ENCODE measurements at regions not wholly inside any gene's neighbourhood (a gene's known extent, or its start where the extent isn't known, plus 50 kb on each side); places are given as distances from the start of the nearest gene placed in this dataset.

DNA sequence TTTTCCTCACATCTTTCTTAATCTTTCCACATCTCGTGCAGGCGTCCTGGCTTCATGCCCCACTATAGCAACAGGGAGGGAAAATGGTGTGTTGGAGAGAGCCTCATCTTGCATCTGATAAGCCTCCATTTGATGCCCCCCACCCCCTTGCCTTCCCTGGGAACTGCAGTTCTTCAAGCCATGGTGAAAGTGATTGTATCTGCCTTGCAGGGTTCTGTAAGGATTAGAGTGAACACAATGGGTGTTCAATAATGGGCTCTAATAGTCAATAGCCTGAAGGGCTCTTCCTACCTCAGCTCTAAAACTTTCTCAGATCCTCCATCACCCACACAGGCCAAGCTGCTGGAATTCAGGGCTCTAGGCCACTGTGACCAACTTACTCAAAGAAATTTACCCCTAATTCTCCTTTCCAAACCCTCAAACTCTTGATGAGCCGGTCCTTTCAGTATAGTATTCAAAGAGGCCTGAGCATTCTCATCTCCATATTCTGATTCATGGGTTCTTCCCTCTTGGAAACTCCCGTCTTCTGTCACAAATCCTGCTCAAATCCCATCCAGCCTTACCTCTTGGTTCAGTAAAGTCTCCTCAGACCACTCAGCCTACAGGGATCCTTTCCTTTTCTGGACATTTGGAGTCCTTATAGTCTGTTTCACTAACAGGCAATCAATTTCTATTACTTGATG, 128.3 kb upstream of the TRIM2 start:
- Histone ChIP-seq H3K4me1 (replicated peaks in 1 of 2) (no peaks in the 10 kb centered on the region), H3K27ac (no peak overlapping the region), H3K36me3 (replicated peaks in 1 of 2) (no peaks in the 10 kb centered on the region), H3K9me3 (replicated peaks in 1 of 3) (no peaks in the 10 kb centered on the region), H3K4me3 (no peak overlapping the region), H3K27me3 (no peaks in the 10 kb centered on the region)
- TF ChIP-seq, protein P1, sequence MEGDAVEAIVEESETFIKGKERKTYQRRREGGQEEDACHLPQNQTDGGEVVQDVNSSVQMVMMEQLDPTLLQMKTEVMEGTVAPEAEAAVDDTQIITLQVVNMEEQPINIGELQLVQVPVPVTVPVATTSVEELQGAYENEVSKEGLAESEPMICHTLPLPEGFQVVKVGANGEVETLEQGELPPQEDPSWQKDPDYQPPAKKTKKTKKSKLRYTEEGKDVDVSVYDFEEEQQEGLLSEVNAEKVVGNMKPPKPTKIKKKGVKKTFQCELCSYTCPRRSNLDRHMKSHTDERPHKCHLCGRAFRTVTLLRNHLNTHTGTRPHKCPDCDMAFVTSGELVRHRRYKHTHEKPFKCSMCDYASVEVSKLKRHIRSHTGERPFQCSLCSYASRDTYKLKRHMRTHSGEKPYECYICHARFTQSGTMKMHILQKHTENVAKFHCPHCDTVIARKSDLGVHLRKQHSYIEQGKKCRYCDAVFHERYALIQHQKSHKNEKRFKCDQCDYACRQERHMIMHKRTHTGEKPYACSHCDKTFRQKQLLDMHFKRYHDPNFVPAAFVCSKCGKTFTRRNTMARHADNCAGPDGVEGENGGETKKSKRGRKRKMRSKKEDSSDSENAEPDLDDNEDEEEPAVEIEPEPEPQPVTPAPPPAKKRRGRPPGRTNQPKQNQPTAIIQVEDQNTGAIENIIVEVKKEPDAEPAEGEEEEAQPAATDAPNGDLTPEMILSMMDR (IDR thresholded peaks at IDR 0.05), result no peak
- TF ChIP-seq POLR2A (IDR thresholded peaks at IDR 0.05), result no peak
- DNase-seq, result no peak
- intact Hi-C loops (cut with DNase I), result no loop called here
- WGBS, 4 donors, result 82 to 92% (median 86%) methylated on average over 4 of the region's 4 CpGs

DNA sequence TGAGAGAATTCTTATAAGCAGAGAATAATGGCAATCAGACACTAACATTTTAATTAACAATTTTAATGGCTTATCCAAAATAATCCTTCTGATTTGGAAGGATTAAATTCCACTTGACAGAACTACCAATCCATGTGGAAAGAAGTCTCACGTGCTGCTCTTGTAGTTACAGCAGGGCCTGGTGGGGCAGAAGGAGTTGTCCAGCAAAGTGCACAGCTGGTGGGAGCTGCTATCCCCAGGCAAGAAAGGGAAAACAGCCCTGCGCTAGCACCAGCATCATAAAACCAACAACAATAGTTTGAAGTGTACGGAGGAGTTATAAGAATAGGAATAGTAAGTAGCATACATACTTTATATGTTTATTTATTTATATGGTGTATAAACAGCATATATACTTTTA, 127.4 kb upstream of the TRIM2 start:
- H3K27me3 ChIP-seq, result no peaks in the 10 kb centered on the region
- intact Hi-C loops (cut with DNase I), result no loop called here
- no peak overlapping the region for H3K4me3 ChIP-seq
- WGBS, 4 donors, result 89 to 93% (median 91%) methylated on average over 3 of the region's 3 CpGs
- no peak for DNase-seq
- H3K27ac ChIP-seq, result no peak overlapping the region
- no peaks in the 10 kb centered on the region for H3K9me3 ChIP-seq (replicated peaks in 1 of 3)
- no peaks in the 10 kb centered on the region for H3K4me1 ChIP-seq (replicated peaks in 1 of 2)
- H3K36me3 ChIP-seq (replicated peaks in 1 of 2), result no peaks in the 10 kb centered on the region
- TF ChIP-seq, protein P1 (IDR thresholded peaks at IDR 0.05), result no peak
- TF ChIP-seq POLR2A (IDR thresholded peaks at IDR 0.05), result no peak

DNA sequence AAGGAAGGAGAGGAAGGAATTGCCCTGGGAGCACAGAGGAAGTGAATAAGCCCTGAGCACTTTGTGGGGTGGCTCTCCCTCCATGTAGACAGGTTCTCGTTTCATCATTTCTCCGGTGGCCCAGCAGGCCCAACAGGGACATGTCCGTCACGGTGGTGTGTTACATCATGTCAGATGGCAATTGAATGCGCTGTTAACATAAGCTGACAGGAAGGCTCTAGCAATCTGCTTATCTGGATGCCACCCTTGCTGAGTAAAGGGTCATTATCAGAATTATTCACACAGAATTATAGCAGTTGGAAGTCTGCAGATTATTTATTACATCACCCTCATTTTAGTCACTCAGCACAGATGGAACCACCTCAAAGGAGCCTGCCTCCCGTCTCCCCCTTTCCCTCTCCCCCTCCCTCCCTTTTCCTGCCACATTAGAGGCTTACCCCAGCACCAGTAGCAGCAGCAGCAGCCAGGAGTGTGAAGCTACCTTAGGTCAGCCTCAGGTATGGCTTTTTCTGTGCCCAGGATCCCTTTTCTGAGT, 124.3 kb upstream of the TRIM2 start:
- DNase-seq, result no peak
- Histone ChIP-seq H3K27me3 (no peaks in the 10 kb centered on the region), H3K36me3 (replicated peaks in 1 of 2) (no peaks in the 10 kb centered on the region), H3K4me1 (replicated peaks in 1 of 2) (peaks cover 0 to 5% of the 10 kb centered on the region in 2 donors), H3K9me3 (replicated peaks in 1 of 3) (no peaks in the 10 kb centered on the region), H3K27ac (no peak overlapping the region), H3K4me3 (no peak overlapping the region)
- TF ChIP-seq POLR2A (IDR thresholded peaks at IDR 0.05), result no peak
- TF ChIP-seq, protein P1 (IDR thresholded peaks at IDR 0.05), result no peak
- 64 to 81% (median 75%) methylated on average over 6 of the region's 6 CpGs for WGBS, 4 donors
- intact Hi-C loops (cut with DNase I), result loop anchor here (5.0 kb wide), 3 partner anchors 47 to 238 kb away; no protein-coding TSS in a partner anchor

DNA sequence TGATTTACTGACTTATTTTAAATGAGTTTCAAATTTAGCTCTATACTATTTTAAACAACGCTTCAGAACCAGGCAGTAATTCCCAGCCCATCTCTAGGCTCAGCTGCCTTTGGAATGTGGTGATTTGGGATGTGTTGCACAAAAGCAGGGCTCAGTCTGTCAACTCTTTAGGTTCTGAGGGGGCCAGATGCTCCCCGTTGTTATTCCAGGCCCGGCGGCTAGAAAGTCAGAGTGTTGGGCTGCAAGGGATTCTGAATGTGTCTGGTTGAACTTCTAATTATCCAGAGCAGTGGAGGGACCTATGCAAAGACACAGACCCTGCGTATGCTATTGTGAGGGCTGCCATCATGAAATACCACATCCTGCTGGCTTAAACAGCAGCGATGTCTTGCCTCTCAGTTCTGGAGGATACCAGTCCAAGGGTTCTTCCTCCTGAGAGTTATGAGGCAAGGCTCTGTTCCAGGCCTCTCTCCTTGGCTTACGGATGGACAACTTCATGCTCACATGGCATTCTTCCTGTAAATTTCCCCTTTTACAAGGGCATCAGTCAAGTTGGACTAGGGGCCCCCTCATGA, 123.2 kb upstream of the TRIM2 start:
- no peak for DNase-seq
- no peaks in the 10 kb centered on the region for H3K36me3 ChIP-seq (replicated peaks in 1 of 2)
- WGBS, 4 donors, result 87 to 96% (median 90%) methylated on average over 7 of the region's 7 CpGs
- H3K4me3 ChIP-seq, result no peak overlapping the region
- H3K4me1 ChIP-seq (replicated peaks in 1 of 2), result peaks cover 0 to 5% of the 10 kb centered on the region in 2 donors
- H3K27me3 ChIP-seq, result no peaks in the 10 kb centered on the region
- no peaks in the 10 kb centered on the region for H3K9me3 ChIP-seq (replicated peaks in 1 of 3)
- TF ChIP-seq, protein P1 (IDR thresholded peaks at IDR 0.05), result no peak
- TF ChIP-seq POLR2A (IDR thresholded peaks at IDR 0.05), result no peak
- H3K27ac ChIP-seq, result no peak overlapping the region
- intact Hi-C loops (cut with DNase I), result loop anchor here (5.0 kb wide), 3 partner anchors 46 to 239 kb away; no protein-coding TSS in a partner anchor

All from adrenal gland (tissue), 9 donors.